ENCODE measurements at regions not wholly inside any gene's neighbourhood (a gene's known extent, or its start where the extent isn't known, plus 50 kb on each side); places are given as distances from the start of the nearest gene placed in this dataset.
"Not testable (repeated sequence)": the region's sequence is repeated elsewhere in the genome, so short reads cannot be mapped to it uniquely, and the experiment has no call there.

DNA sequence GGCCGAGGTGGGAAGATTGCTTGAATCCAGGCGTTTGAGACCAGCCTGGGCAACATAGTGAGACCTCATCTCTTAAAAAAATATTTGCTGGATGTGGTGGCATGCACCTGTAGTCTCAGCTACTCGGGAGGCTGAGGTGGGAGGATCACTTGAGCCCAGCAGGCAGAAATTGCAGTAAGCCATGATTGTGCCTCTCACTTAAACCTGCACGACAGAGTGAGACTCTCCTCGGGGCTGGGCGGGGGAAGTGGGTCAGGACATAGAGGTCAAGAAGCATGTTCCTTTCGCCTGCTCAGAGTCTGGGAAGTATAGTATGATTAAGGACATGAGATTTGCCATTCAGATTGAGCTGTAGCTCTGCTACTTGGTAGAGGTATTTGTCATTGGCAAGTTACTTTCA lies 52.3 kb downstream of the SEPTIN7 start:
- intact Hi-C loops (cut with DNase I); H3K27ac ChIP-seq; H3K4me3 ChIP-seq; H3K9me3 ChIP-seq; H3K4me1 ChIP-seq (replicated peaks); H3K27me3 ChIP-seq (replicated peaks; ENCODE audit: insufficient read depth); H3K36me3 ChIP-seq; DNase-seq (ENCODE audit: low spot score): not testable (repeated sequence)
- 92% methylated on average over 7 of the region's 7 CpGs for WGBS

DNA sequence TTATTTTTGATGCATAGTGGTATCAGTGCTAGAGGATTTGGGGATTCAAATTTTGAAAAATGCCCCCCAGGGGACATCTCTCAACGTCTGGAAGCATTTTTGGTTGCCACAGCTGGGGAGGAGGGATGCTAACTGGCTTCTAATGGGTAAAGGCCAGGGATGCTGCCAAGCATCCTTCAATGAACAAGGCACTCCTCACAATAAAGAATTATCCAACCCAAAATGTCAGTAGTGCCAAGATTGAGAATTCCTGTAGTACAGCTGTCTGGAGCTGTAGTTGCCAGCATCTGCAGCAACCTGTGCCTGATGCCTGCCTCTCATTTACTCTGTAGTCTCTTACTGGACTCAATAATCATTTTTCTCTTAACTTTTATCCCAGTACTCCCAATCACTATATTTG lies 53.5 kb downstream of the SEPTIN7 start:
- H3K4me3 ChIP-seq, result no peak overlapping the region
- H3K4me1 ChIP-seq (replicated peaks), result no peaks in the 10 kb centered on the region
- TF ChIP-seq POLR2A (IDR thresholded peaks at IDR 0.05), result no peak
- TF ChIP-seq, protein P1, sequence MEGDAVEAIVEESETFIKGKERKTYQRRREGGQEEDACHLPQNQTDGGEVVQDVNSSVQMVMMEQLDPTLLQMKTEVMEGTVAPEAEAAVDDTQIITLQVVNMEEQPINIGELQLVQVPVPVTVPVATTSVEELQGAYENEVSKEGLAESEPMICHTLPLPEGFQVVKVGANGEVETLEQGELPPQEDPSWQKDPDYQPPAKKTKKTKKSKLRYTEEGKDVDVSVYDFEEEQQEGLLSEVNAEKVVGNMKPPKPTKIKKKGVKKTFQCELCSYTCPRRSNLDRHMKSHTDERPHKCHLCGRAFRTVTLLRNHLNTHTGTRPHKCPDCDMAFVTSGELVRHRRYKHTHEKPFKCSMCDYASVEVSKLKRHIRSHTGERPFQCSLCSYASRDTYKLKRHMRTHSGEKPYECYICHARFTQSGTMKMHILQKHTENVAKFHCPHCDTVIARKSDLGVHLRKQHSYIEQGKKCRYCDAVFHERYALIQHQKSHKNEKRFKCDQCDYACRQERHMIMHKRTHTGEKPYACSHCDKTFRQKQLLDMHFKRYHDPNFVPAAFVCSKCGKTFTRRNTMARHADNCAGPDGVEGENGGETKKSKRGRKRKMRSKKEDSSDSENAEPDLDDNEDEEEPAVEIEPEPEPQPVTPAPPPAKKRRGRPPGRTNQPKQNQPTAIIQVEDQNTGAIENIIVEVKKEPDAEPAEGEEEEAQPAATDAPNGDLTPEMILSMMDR (IDR thresholded peaks at IDR 0.05), result no peak
- no peak for TF ChIP-seq POLR2AphosphoS5 (IDR thresholded peaks at IDR 0.05)
- no peaks in the 10 kb centered on the region for H3K27me3 ChIP-seq (replicated peaks; ENCODE audit: insufficient read depth)
- no peaks in the 10 kb centered on the region for H3K36me3 ChIP-seq
- no peaks in the 10 kb centered on the region for H3K9me3 ChIP-seq
- 54% methylated on average over 1 of the region's 1 CpG for WGBS
- intact Hi-C loops (cut with DNase I), result no loop called here
- no peak for DNase-seq (ENCODE audit: low spot score)
- H3K27ac ChIP-seq, result no peak overlapping the region

DNA sequence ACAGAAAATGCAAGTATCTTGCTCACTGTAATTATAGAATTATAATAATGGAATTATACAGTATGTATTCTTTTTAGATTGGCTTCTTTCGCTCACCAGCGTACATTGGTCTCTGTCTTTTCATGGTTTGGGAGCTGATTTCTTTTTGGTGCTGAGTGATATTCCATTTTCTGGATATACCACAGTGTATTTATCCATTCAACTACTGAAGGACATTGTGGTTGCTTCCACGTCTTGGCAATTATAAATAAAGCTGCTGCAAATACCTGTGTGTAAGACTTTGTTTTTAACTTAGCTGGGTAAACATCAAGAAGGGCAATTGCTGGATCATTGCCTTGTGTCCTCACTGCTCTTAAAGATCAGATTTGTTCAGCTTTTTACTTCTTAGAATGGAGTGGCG lies 55.3 kb downstream of the SEPTIN7 start:
- H3K4me1 ChIP-seq (replicated peaks), result no peaks in the 10 kb centered on the region
- intact Hi-C loops (cut with DNase I), result no loop called here
- H3K4me3 ChIP-seq, result no peak overlapping the region
- TF ChIP-seq, protein P1 (IDR thresholded peaks at IDR 0.05), result no peak
- TF ChIP-seq POLR2AphosphoS5 (IDR thresholded peaks at IDR 0.05) (no peak), POLR2A (IDR thresholded peaks at IDR 0.05) (no peak)
- H3K27ac ChIP-seq, result no peak overlapping the region
- no peak for DNase-seq (ENCODE audit: low spot score)
- 69% methylated on average over 4 of the region's 4 CpGs for WGBS
- no peaks in the 10 kb centered on the region for H3K36me3 ChIP-seq
- no peaks in the 10 kb centered on the region for H3K27me3 ChIP-seq (replicated peaks; ENCODE audit: insufficient read depth)
- no peaks in the 10 kb centered on the region for H3K9me3 ChIP-seq

DNA sequence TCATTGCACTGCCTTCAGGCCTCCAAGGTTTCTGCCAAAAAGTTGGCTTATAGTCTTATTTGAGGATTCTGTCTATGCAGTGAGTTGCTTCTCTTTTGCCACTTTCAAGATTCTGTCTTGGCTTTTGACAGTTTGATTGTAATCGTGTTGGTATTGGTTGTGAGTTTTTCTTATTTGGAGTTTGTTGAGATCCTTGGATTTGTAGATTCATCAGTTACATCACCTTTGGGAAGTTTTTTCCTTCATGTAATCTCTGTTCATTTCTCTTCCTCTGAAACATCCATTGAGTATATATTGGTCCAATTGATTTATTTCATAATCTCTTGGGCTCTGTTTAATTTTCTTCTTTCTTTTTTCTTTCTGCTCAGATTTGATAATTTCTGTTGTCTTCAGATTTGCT lies 59.8 kb downstream of the SEPTIN7 start:
- no peak for DNase-seq (ENCODE audit: low spot score)
- no peaks in the 10 kb centered on the region for H3K36me3 ChIP-seq
- no peaks in the 10 kb centered on the region for H3K9me3 ChIP-seq
- TF ChIP-seq, protein P1 (IDR thresholded peaks at IDR 0.05), result no peak
- TF ChIP-seq POLR2AphosphoS5 (IDR thresholded peaks at IDR 0.05), result no peak
- no peak for TF ChIP-seq POLR2A (IDR thresholded peaks at IDR 0.05)
- no peaks in the 10 kb centered on the region for H3K27me3 ChIP-seq (replicated peaks; ENCODE audit: insufficient read depth)
- no peak overlapping the region for H3K27ac ChIP-seq
- H3K4me3 ChIP-seq, result no peak overlapping the region
- WGBS, result 100% methylated on average over 1 of the region's 1 CpG
- no peaks in the 10 kb centered on the region for H3K4me1 ChIP-seq (replicated peaks)
- intact Hi-C loops (cut with DNase I), result no loop called here

DNA sequence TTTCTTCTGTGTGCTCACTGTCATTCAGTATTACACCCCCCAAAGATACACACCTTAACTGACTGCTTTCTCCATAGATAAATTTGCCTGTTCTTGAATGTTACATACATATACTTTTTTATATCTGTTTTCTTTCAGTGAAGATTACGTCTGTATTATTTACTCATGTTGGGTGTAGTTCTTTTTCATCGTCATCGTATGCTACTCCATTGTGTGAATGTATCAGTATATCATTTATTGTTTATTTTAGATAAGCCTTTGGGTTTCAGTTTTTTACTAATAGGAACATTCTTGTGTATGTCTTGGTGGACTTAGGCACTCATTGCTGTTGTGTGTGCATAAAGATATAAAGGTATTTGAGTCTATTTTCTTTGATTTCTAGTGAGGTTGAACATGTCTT lies 64.4 kb downstream of the SEPTIN7 start:
- intact Hi-C loops (cut with DNase I), result no loop called here
- WGBS, result 50% methylated on average over 3 of the region's 3 CpGs
- H3K27me3 ChIP-seq (replicated peaks; ENCODE audit: insufficient read depth), result no peaks in the 10 kb centered on the region
- H3K4me1 ChIP-seq (replicated peaks), result no peaks in the 10 kb centered on the region
- no peak for DNase-seq (ENCODE audit: low spot score)
- H3K36me3 ChIP-seq, result no peaks in the 10 kb centered on the region
- TF ChIP-seq POLR2AphosphoS5 (IDR thresholded peaks at IDR 0.05) (no peak), POLR2A (IDR thresholded peaks at IDR 0.05) (no peak)
- H3K9me3 ChIP-seq, result no peaks in the 10 kb centered on the region
- H3K4me3 ChIP-seq, result no peak overlapping the region
- H3K27ac ChIP-seq, result no peak overlapping the region

DNA sequence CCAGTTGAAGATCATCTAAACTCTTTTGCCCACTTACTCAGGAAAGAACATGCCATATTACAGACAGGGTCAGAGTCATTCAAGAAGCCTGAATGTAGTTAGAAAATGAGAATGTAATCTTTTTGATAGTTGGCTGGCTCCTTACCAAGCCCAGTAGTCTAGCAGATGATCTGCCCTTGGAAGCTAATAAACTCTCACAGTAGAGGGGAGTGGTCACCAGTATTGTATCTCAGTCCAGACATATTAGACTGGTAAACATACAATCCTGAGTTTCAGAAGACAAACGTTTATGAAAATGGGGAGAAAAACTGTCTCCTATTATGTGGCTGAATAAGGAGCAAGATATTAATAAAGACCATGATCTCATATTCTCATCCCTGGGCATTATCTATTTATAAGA lies 65.3 kb downstream of the SEPTIN7 start:
- no peaks in the 10 kb centered on the region for H3K27me3 ChIP-seq (replicated peaks; ENCODE audit: insufficient read depth)
- TF ChIP-seq, protein P1 (IDR thresholded peaks at IDR 0.05), result no peak
- TF ChIP-seq POLR2A (IDR thresholded peaks at IDR 0.05), result no peak
- TF ChIP-seq POLR2AphosphoS5 (IDR thresholded peaks at IDR 0.05), result no peak
- H3K27ac ChIP-seq, result no peak overlapping the region
- H3K36me3 ChIP-seq, result no peaks in the 10 kb centered on the region
- no peaks in the 10 kb centered on the region for H3K9me3 ChIP-seq
- no peaks in the 10 kb centered on the region for H3K4me1 ChIP-seq (replicated peaks)
- intact Hi-C loops (cut with DNase I), result no loop called here
- 31% methylated on average over 1 of the region's 1 CpG for WGBS
- H3K4me3 ChIP-seq, result no peak overlapping the region
- no peak for DNase-seq (ENCODE audit: low spot score)

DNA sequence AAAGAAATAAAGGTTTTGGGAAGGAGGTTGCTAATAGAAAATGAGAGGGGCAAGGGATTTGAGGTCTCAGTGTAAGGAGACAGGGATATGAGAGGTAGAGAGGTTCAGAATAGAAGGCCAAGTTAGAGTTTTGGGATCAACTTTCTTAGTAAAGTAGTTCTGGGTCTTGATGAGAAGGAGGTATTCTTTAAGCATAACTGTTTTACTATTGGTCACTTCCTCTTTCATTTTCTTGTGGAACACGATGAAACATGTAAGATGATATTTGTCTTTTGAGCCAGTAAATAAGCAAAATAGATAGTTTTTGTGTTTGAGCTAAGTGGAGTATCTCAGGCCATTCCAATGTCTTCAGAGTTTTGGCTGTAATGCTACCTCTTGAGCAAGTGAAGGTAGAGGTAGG lies 68.3 kb downstream of the SEPTIN7 start:
- H3K27ac ChIP-seq; DNase-seq (ENCODE audit: low spot score); H3K4me1 ChIP-seq (replicated peaks); H3K4me3 ChIP-seq; H3K36me3 ChIP-seq; intact Hi-C loops (cut with DNase I); H3K9me3 ChIP-seq; H3K27me3 ChIP-seq (replicated peaks; ENCODE audit: insufficient read depth): not testable (repeated sequence)
- WGBS, result 5% methylated on average over 1 of the region's 1 CpG
